Panc1 (cell line): ENCODE measurements at regions not wholly inside any gene's neighbourhood (a gene's known extent, or its start where the extent isn't known, plus 50 kb on each side); places are given as distances from the start of the nearest gene placed in this dataset.

Source experiments
- ATAC-seq: fragments of 200-7000 bp; cut with Tn5 transposase; 2 replicates; pipeline ENCODE4 v1.9.1; 2020; ENCODE audit warnings: mild to moderate bottlenecking, moderate library complexity
- BruUV-seq: library from RNA; stranded (reverse); fragments of 400-500 nt; replicated peaks from 2 replicates; lab custom pipeline; 2021; lab: Mats Ljungman, UMichigan
- CTCF ChIA-PET: fragments of 300-600 bp; sonication (Branson Sonifier 250); formaldehyde crosslinking; loops from one replicate; lab custom pipeline; 2022; ENCODE audit warnings: antibody characterized with exemption; lab: Charles Lee
- POLR2A ChIA-PET: fragments of 300-600 bp; sonication (Branson Sonifier 250); formaldehyde crosslinking; loops from one replicate; lab custom pipeline; 2022; ENCODE audit warnings: antibody characterized with exemption; lab: Charles Lee
- DNase-seq: peaks from one replicate; pipeline ENCODE4 v3.0.0-alpha.2; 2010; ENCODE audit warnings: low read depth, low spot score
- H3K27ac ChIP-seq: 2 replicates; pipeline ENCODE4 v1.5.1; 2011; ENCODE audit warnings: mild to moderate bottlenecking, low read length, inconsistent platforms
- H3K27me3 ChIP-seq: fragments of 200-500 bp; sonication (Bioruptor generic); 2 replicates; pipeline ENCODE4 v1.6.0; 2014; ENCODE audit warnings: low read length, inconsistent platforms; ENCODE audit not compliant: control insufficient read depth, insufficient read depth
- H3K36me3 ChIP-seq: fragments of 200-500 bp; sonication (Bioruptor generic); 2 replicates; pipeline ENCODE4 v1.5.1; 2014; ENCODE audit warnings: inconsistent platforms, mild to moderate bottlenecking, low read length, moderate library complexity; ENCODE audit not compliant: control insufficient read depth, insufficient read depth
- H3K4me1 ChIP-seq: 2 replicates; pipeline ENCODE4 v1.5.1; 2011; ENCODE audit warnings: inconsistent platforms, mild to moderate bottlenecking, low read length, moderate library complexity; ENCODE audit not compliant: control insufficient read depth, insufficient read depth
- H3K4me3 ChIP-seq, 2 experiments: 2 replicates each; pipeline ENCODE4 v1.5.1; 2011 to 2012; ENCODE audit warnings: low read depth in 2 of 2, low read length in 2 of 2, mild to moderate bottlenecking in 2 of 2, inconsistent platforms in 1 of 2, moderate library complexity in 1 of 2
- H3K9me3 ChIP-seq: fragments of 200-500 bp; sonication (Bioruptor generic); 2 replicates; pipeline ENCODE4 v1.5.1; 2014; ENCODE audit warnings: low read depth, mild to moderate bottlenecking, inconsistent platforms, low read length, moderate library complexity; ENCODE audit not compliant: control insufficient read depth, insufficient read depth
- CTCF ChIP-seq: fragments of 450-650 bp; IDR thresholded peaks from 2 replicates; pipeline ENCODE4 v1.5.1; 2017; ENCODE audit warnings: mild to moderate bottlenecking
- POLR2AphosphoS5 ChIP-seq: IDR thresholded peaks from 2 replicates; pipeline ENCODE4 v1.6.1; 2012; ENCODE audit warnings: mild to moderate bottlenecking, low read depth, low read length, moderate library complexity
- REST ChIP-seq, 2 experiments: IDR thresholded peaks; 2 replicates each; pipeline ENCODE4 v1.6.1; 2011 to 2012; ENCODE audit warnings: low read depth in 2 of 2, control low read depth in 1 of 2, low read length in 1 of 2, mild to moderate bottlenecking in 1 of 2, moderate library complexity in 1 of 2; ENCODE audit not compliant: insufficient read depth in 1 of 2
- SIN3A ChIP-seq: IDR thresholded peaks from 2 replicates; pipeline ENCODE4 v1.6.1; 2012; ENCODE audit warnings: low read depth, mild to moderate bottlenecking, low read length, moderate library complexity, borderline replicate concordance; ENCODE audit not compliant: insufficient read depth
- TCF7L2 ChIP-seq: IDR thresholded peaks from 2 replicates; pipeline ENCODE4 v1.6.1; 2011; ENCODE audit warnings: mild to moderate bottlenecking, low read depth, low read length, inconsistent platforms
- in situ Hi-C: cut with HindIII; loops from 2 replicates; pipeline ENCODE4 v1.10.0; 2016; ENCODE audit warnings: low sequenced_read_pairs, low pct_unique_long_range_greater_than_20kb
- intact Hi-C: fragments of 100-400 bp; cut with micrococcal nuclease; formaldehyde crosslinking; loops from one replicate; pipeline ENCODE4 v1.10.0; 2022; ENCODE audit not compliant: unreplicated experiment

- DNase-seq (no peak), ATAC-seq (no peak)
- Histone ChIP-seq H3K4me1 (no peaks in the 10 kb centered on the region), H3K27me3 (no peaks in the 10 kb centered on the region; the same call in 1 of the 2 replicates), H3K9me3 (no peaks in the 10 kb centered on the region), H3K27ac (no peak overlapping the region), H3K4me3 (no peak overlapping the region), H3K36me3 (no peaks in the 10 kb centered on the region)
- POLR2A ChIA-PET, result no interaction called here
- no TSS peak for BruUV-seq
- TF ChIP-seq TCF7L2 (no peak), REST (IDR thresholded peaks at IDR 0.05; ENCODE audit: insufficient read depth in 1 of 2, low read depth in 2 of 2, low read length in 1 of 2) (no peak), CTCF (no peak), SIN3A (no peak), POLR2AphosphoS5 (no peak)
- CTCF ChIA-PET, result no interaction called here
- intact Hi-C loops, result no loop called here
- in situ Hi-C loops, result no loop called here
These were observed 484.5 kb upstream of the MGMT start for GRCh38 chr10:128982616-128982915.

GRCh38 chr10:128985036-128985435, 482.0 kb upstream of the MGMT start:
- no peaks in the 10 kb centered on the region for H3K4me1 ChIP-seq
- CTCF ChIA-PET, result no interaction called here
- no peak for ATAC-seq
- no peak overlapping the region for H3K27ac ChIP-seq
- DNase-seq, result no peak
- no peak for TF ChIP-seq POLR2AphosphoS5
- TF ChIP-seq TCF7L2, result no peak
- TF ChIP-seq REST (IDR thresholded peaks at IDR 0.05; ENCODE audit: insufficient read depth in 1 of 2, low read depth in 2 of 2, low read length in 1 of 2), result no peak
- TF ChIP-seq CTCF, result no peak
- TF ChIP-seq SIN3A, result no peak
- H3K36me3 ChIP-seq, result no peaks in the 10 kb centered on the region
- H3K9me3 ChIP-seq, result no peaks in the 10 kb centered on the region
- intact Hi-C loops (no loop called here), in situ Hi-C loops (no loop called here)
- H3K27me3 ChIP-seq, result peaks cover 3% of the 10 kb centered on the region; the same call in 1 of the 2 replicates
- BruUV-seq, result no TSS peak
- H3K4me3 ChIP-seq, result no peak overlapping the region
- POLR2A ChIA-PET, result no interaction called here
